ENCODE measurements at regions not wholly inside any gene's neighbourhood (a gene's known extent, or its start where the extent isn't known, plus 50 kb on each side); places are given as distances from the start of the nearest gene placed in this dataset.

DNA sequence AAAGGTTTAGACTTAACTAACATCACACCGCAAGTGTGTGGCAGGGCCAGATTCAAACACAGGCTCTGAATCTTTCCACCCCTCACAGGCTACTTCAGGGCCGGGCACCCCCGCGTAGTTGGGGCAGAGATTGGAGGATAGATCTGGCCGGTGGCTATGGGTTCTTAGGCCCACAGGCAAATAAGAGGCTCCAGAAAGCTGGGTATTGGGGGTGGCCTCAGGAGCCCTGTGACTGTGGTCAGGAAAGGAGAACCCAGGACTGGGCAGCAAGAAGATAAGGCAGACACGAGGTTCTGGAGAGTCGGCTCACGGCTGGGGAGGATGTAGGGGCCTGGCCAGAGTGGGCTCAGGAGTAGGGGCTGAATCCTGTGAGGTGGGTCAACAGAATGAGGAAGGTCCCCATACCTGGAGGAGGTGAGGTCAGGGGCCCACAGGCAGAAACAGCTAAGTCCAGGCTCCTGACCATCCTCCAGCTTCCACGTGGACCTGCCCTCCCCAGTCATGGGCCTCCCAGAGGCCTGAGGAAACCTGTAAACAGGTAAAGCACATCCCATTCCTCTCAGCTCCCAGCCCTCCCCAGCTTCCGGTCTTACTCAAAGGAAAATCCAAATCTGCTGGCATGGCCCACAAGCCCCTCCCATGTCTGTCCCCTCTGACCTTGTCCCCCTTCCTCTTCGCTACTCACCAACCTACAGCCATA is 306.2 kb downstream of the MATN1 start:
- DNase-seq = no peak

DNA sequence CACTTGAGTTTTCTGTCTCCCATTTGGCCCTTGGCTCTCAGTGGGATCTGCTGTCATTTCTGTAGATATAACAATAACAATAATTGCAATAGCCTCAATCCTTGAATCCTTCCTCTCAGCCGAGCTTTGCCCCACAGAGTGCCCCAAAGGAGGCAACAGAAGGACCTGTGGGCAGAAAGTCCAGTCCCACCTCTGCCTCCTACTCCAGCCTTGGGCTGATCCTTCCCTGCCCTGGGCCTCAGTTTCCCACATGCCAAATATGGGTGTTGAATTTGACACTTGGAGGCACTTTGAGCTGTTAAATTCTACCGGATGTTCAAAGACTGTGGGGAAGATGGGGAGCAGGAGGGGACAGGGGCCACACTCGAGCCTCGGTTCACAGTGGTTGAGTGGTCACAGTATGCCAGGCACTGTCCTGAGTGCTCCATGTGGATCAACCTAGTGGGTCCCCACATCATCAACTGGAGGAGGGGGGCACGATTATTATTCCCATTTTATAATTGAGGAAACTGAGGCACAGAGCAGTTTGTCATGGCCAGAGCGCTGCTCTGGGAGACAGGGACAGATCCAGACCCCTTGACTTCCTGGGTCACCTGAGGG is 307.1 kb downstream of the MATN1 start:
- no peak for DNase-seq

DNA sequence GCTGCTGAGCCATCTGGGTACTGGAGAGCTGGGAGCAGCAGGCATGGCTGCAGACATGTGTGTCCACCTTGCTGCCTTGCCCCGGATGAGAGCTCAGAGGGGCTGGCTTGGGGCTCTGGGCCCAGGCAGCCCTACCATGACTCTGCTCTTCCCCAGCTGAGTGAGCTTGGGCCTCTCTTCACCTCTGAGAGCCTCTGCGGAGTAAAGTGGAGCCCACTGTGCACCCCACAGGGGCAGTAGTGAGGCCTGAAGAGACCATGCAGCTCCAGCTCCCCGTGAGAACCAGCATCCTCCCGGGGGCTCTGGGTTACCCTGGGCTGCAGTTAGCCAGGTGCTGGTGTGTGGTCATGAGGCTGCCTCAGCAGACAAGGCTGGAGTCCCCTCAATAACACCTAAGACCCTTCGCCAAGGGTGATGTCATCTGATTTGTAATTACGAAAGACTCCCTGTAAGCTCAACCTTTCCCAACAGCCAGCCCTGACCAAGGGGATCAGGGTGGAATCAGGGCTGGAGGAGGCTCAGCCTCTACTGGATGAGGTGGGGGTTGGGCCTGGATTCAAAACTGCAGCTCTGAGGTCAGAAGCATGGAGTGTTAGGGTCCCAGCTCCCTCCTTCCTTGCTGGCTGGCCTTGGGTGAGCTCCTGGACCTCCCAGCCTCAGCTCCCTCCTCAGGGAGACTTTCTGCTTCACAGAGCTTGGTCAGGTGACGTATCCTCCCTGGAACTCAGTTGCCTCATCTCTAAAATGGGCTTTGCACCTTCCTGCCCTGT is 308.0 kb downstream of the MATN1 start:
- DNase-seq = no peak

DNA sequence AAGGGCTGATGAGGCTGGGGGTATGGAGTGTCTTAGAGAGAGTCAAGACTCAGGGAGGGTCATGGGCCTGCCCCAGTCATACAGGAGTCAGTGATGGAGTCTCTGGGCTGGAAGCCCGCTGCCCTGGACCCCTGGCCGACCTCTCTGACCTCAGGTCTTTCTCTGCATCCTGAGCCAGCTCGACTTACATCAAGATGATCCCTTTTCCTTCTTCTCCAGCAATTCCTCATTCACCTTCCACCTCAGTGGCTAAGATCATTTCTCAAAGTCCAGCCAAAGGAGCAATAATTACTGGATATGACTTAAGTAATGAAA is 308.6 kb downstream of the MATN1 start:
- no peak for DNase-seq

DNA sequence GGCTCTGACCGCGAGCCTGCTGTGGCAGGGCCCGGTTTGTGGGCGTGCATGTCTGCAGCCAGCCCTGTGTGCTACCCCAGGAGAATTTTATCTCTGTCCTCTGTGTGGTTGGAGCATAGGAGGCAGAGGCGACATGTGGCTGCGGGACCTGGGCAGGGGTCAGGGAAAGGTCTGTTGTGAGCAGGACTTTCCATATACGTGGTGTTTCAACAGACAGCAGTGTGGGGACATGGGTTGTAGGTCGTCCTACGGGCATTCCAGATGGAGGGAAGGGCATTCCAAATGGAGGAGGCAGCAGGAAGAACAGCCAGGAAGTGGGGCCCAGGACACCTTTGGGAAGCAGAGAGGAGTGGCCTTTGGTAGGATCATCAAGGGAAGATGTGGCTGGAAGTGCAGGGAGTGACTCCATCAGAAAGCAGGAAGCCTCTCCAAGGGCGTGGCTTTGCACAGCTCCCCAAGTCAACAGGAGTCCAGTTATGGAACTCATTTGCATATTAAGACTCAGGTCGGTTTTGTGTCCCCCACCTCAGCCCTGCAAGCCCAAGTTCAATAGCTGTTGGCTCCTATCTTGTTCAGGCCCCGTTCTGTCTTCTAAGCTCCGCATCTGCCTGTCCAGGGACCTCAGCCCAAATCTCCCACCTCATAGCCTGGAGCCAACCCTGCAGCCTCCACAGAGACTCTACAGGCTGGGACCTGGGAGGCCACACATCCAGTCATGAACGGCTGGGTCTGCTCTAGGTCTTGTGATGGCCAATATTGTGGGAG is 309.1 kb downstream of the MATN1 start:
- DNase-seq = peak; percentile 2

DNA sequence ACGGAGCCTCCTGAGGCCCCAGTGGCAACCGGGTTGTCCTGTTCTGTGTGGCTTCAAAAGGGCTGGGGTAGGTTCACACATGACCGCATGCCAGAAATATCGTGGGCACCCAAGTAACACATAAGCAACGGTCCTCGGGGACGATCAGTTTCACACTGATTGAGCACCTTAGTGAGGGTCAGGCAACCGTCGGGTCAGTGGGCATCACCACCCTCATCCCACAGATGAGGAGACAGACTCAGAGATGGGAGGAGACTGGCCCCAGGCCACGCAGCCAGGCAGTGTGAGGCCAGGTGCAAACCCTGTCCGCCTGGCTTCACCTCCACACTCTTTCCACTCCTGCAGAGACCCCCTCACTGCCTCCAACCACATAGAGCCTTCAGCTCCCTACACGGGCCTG is 309.8 kb downstream of the MATN1 start:
- DNase-seq = no peak

DNA sequence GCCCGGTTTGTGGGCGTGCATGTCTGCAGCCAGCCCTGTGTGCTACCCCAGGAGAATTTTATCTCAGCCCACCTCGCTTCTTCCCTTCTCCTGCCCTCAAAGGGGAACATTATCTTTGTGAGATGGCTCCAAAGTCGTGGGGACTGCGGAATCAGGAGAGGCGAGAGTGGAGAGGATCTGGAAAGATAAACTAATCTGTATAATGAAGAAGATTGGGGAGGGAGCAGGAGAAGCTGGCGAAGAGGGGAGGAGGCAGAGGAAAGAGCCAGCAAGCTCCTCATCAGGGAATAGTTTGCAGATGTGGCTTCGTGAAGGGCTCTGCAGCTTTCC is 310.3 kb downstream of the MATN1 start:
- DNase-seq = no peak

DNA sequence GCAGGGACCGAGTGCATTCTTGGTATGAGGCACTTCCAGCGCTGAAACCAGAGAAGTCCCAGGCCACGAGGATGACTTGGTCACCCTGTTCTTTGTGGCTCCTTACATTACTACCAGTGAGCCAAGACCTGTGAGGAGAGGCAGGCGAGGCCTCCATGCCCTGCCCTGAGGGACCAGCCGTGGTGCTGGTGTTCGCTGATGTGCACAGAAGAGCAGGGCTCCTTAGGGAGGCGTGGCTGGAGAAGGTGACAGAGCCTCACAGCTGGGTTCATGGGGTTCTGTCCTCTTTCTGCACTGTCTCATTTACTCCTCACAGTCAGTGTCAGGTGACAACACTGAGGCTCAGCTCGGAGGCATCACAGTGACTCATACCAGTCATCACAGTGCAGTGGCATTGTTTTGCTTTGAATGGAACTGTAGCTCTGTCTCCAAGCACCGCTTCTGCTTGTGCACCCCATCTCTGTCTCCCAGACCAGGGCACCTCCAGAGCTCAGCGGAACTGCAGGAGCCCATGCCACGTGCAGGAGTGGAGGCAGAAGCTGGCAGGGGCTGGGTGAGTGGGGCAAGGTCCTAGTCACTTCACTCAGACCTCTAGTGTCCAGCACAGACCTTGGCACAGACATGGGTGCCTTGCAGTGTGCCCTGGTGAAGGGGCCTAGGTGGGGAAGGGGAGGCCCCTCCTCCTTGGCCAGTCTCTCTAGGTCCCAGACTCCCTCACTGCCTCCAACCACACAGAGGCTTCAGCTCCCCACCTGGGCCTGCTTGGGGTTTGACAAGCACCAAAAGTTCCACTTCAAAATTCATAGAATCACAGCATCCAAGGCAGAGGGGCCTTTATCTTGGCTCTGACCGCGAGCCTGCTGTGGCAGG is 310.9 kb downstream of the MATN1 start:
- DNase-seq = no peak

DNA sequence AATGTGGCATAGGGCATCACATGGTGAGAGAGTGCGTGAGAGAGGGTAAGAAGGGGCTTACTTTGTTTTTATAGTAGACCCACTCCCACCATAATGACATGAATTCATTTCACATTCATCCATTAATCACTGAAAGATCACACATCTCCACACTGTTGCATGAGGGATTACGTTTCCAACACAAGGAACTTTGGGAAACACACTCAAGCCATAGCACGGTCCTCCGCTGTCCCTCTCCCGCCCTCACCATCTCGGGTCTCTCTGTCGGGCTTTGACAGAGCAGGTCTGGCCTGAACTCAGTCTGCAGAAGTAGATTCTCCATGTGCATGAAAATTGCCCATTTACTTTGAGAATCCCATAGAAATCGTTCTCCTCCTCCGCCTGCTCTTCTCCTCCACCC is 312.2 kb downstream of the MATN1 start:
- no peak for DNase-seq

DNA sequence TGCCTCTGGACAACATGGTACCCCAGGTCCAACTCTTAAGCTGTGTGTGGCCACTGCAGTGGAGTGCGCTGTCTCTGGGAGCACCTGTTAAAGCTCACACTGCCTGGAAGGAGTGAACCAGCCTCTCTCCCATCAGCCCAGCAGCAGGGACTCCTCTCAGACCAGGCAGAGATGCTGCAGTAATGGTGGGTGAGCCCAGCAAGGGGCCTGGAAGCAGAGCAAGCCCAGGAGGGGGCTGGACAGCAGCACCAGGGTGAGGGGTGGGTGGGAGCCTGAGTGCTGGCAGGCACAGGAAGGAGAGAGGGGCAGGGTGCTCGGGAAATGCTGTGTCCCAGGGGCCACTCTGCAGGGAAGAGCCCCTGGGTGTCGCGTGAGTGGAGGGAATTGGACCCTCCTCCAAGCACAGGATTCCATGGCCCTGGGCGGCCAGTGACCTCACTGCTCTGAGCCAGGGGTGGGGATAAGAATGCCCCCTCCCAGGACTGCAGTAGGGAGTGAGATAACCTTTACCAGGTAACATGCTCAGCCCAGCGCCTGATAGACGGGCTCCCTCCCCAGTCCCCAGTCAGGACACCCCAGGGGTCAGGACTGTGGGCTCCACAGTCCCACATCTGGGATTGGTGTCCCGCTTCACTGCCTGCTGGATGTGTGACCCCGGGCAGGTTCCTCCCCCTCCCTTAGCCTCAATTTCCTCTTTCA is 313.1 kb downstream of the MATN1 start:
- DNase-seq = no peak

DNA sequence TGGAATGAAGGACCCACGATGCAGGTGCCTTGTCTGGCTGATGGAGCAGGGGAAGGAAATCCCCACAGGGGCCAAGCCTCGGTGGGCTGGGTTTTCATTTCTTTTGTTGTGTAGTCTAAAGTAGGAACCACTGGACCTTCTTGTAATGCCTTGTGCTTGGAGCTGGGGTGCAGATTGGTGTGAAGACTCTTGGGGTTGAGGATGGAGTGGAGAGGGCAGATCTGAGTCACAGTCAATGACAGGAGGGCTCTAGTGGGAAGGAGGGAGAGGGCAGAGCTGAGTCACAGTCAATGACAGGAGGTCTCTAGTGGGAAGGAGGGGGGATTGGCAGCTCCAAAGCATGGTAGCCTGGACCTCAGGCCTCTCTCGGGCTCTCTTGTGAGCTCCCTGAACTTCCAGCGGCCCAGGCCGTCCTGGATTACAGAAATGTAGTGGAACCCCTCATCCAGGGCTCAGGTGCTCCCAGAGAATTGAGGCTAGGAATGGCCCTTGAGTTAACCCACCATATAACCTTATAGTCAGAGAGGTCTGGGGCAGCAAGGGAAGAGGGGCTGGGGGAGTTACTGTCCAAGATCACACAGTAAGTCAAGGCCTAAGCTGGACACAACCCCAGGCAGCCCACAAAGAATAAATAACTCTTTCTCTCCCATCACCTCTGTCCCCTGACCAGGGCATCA is 313.8 kb downstream of the MATN1 start:
- DNase-seq = no peak

DNA sequence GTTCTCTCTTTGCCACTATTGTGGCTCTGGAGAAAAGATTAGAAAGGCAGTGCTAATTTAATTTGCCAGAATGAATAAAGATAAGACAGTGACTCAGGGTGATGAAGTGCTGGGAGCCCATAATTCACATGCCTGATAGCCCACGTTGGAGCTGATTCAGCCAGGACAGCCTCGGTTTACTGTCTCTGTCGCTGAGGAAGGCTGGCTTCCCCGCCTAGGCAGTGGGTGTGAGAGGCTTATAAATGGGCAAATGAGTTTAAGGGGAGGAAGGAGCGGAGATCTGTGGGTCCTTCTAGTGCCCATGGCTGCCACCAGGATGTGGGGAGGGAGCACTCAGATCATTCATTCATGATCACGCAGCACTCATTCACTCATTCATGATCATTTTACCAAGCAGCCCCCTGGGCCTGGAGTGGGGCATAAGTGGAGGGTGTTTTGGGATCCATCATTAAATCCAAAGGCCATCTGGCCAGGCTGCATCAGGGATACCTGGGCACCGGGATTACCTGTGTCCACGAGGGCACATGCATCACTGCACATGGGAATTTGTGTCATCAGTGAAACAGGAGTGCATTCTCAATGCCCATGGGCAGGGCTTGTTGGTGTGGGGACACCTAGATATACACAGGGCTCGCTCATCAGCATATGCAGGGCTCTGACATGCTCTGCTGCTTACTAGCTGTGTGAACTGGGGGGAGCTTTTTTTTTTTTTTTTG is 315.4 kb downstream of the MATN1 start:
- no peak for DNase-seq

DNA sequence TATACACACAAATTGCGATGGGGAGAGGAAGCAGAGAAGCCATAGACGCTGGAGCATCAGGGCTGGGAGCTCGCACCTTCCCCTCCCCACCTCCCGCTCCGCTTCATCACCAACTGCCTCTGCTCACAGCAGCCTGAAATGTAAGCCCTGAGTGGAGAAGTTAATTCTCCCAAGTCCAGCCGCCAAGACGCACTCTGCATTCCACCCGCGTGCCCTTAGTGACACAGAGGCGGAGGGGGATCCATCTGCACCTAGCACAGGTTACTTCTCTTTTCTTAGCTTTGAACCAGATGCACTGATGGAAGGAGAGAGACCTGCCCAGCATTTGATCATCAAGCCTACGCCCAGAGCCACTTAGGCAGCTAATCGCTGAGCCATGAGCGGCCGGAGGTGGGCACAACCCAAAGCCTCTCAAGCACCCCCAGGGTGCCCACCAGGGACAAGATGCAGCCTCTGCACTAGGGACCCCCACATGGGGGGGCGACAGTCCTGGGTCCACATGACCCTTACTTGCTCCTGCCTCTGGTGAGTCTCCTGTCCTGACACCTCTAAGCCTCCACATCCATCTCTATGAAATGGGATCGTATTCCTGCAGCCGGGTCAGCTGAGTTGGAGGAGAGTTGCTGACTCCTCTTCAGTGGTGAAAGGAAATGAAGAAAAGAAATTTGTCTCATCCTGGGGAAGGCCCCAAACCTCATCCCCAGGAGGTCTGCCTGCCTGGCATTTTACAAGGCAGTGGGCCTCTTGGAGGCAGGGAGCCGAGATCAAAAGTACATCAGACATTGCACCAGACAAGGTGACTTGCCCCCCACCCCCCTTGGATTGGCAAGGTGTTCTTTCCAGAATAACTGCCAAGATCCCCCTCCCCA is 316.2 kb downstream of the MATN1 start:
- DNase-seq = no peak

DNA sequence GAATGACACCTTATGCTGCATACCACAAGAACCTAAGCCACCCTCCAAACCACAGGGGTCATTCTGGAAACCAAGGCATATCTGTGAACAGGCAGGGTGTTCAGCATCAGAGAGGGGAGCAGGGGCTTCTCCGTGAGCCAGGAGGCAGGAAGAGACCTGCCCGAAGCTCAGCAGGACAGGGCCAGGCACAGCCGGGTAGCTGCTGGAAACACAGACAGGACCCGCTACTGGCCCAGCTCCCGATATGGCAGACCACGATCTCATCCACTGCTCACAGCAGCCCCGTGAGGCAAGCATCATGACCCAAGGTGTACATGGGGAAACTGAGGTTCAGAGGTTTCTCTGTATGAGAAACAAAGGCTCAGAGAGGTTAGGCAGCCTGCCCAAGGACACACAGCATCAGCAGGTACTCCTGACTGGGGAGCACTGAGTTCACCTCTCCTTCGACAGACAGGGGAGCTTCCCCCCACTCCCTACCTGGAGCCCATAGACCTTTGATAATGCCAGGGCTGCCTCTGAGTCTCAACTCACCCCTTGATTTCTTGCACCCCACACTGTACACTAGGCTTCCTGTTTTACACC is 317.7 kb downstream of the MATN1 start:
- no peak for DNase-seq

DNA sequence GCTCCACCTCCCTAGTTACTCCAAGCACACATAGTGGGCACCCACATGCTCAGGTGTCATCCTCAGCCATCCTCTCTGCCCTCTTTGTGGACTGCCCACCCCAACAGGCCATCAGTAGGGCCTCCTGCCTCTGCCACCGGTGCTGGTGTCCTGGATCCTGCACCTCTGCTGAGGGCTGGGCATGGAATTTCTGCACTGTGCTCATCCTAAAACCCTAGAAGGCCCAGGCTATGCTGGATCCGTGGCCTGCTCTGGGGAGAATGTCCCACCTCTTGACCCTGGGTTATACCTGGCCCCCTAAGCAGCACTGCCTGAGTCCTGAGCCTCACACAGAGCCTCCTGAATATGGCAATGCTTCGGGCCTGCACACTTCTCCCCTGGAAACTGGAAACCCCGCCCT is 318.3 kb downstream of the MATN1 start:
- DNase-seq = no peak

DNA sequence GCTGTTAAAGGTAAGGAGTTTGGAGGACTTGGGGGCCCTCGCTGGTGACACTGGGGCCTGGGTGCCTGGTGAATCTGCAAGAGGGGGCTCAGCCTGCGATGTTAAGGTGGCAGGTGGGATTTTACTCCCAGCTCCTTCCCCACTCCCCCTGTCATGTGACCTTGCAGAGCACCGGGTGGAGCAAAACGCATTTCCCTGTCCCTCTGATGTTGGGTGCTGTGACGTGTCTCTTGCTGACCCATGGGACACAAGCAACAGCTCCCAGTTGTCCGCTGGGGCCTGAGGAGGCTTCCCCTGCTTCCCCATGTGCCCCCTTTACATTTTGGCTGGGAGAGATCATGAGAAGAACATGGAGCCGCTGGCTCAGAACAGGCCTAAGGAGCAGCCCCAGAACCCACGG is 319.0 kb downstream of the MATN1 start:
- no peak for DNase-seq

DNA sequence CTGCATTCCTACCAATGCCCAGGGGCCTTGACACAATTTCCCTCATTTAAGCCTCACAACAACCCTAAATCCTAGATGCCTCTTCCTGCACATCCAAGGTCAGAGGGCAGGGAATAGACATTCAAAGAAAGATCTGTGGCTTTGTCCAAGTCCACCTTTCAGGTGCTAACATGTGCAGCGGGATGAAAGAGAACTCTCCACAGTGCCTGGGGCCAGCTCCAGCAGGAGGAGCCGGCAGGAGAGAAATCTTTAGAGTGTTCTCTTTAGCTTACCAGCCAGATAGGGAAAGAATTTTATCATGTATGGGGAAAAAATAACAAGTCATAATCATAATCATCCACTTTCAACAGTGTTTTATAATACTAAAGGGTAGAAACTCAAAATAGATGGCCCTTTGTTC is 319.7 kb downstream of the MATN1 start:
- DNase-seq = no peak

DNA sequence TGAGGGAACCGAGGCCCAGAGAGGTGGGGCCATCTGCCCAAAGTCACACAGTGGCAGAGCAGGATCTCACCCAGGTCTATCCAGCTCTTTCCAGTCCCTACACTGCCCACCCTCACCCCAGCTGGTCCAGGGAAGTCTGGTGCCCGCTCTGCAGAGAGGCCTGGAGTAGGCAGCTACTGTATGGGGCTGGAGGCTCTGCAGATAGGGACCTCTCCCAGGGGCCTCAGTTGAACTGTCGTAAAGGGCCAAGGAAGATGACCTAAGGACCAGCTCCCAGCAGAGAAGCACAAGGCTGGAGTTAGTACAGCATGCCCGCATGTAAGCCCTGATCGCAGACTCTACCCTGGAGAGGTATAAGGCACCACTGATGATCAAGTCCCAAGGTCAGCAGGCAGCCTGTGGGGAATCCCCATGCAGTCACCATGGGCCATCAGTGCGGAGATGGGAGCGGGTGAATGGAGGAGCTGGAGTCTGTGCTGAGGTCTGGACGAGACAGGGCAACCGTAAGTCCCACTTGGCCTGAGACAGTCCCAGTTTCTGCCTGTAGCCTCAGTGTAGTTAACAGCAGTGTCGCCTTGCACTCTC is 320.2 kb downstream of the MATN1 start:
- DNase-seq = no peak

DNA sequence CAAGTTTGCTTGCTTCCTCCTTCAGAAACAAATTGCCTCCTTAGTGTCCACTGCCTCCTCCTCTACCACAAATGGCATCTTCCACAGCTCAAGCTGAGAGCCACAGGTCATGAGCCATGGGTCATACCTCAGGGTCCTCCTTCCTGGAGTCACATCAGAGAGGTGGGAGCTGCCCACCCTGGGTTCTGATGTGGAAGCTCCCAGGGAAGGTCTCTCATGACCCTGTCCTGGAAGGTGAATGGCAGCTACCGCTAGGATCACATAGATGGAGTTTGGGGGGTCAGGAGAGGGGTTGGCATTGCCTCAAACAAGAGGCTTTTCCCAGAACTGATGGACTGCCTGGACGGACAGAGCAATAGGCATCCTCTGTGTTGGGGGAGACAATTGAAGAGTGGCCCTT is 321.4 kb downstream of the MATN1 start:
- no peak for DNase-seq

All from hematopoietic multipotent progenitor cell treated with erythropoietin and hydrocortisone succinate and interleukin-3 and kit ligand, for 4 days (in vitro differentiated cells).